ENCODE measurements at regions not wholly inside any gene's neighbourhood (a gene's known extent, or its start where the extent isn't known, plus 50 kb on each side); places are given as distances from the start of the nearest gene placed in this dataset.

DNA sequence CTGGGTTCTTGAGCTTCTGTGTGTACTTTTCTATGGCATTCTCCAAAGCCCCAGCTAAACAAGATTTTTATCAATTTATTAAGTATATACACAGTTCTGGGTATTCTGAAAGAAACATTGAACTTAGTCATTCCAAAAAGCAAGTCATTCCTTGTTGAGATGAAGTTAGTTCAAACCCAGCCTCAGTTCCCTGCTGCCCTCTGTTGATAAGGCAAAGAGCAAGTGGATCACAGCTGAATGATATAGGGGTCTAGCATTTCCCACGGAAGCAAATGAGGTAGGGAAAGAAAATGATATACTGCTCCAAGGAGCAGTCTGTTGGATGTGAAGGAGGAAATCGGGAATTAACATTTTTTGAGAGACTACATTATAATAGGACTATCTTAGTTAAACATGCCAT is 841.8 kb upstream of the TENM4 start:
- H3K27ac ChIP-seq (ENCODE audit: control insufficient read depth, insufficient read depth), result no peak overlapping the region
- no peak overlapping the region for H2AFZ ChIP-seq (ENCODE audit: control insufficient read depth, low read depth, low read length)
- ATAC-seq, result no peak
- no TSS peak for BruUV-seq (replicated peaks)
- in situ Hi-C loops (cut with MboI), result no loop called here
- H3K9ac ChIP-seq (ENCODE audit: control insufficient read depth, insufficient read depth, low read length), result no peak overlapping the region
- H3K36me3 ChIP-seq (ENCODE audit: control insufficient read depth in 2 of 2, insufficient read depth in 2 of 2, low read length in 1 of 2), result no peaks in the 10 kb centered on the region
- ChIA-PET CTCF (no interaction called here), POLR2A (no interaction called here), SMC1A (ENCODE audit: uncharacterized antibody, unreplicated experiment) (no interaction called here), RAD21 (ENCODE audit: unreplicated experiment) (no interaction called here)
- intact Hi-C loops (cut with micrococcal nuclease; ENCODE audit: unreplicated experiment), result no loop called here
- TF ChIP-seq NR2C1 (IDR thresholded peaks at IDR 0.05) (no peak), BCL11A (IDR thresholded peaks at IDR 0.05; ENCODE audit: low read depth, low read length) (no peak), SRF (IDR thresholded peaks at IDR 0.05; ENCODE audit: low read depth in 2 of 2, low read length in 2 of 2) (no peak), IRF4 (IDR thresholded peaks at IDR 0.05; ENCODE audit: low read depth, low read length) (no peak), PML (IDR thresholded peaks at IDR 0.05; ENCODE audit: low read length) (no peak), FOXM1 (IDR thresholded peaks at IDR 0.05; ENCODE audit: low read depth, low read length) (no peak), POLR2AphosphoS5 (IDR thresholded peaks at IDR 0.05; ENCODE audit: low read length) (no peak), NFIC (IDR thresholded peaks at IDR 0.05; ENCODE audit: low read depth, low read length) (no peak), SMAD1 (IDR thresholded peaks at IDR 0.05; ENCODE audit: low read depth, partially characterized antibody) (no peak), PAX5 (IDR thresholded peaks at IDR 0.05; ENCODE audit: borderline replicate concordance, low read depth, low read length) (no peak), BACH1 (IDR thresholded peaks at IDR 0.05; ENCODE audit: borderline replicate concordance) (no peak), SMAD5 (IDR thresholded peaks at IDR 0.05; ENCODE audit: low read depth) (no peak)
- TF ChIP-seq, protein P1, sequence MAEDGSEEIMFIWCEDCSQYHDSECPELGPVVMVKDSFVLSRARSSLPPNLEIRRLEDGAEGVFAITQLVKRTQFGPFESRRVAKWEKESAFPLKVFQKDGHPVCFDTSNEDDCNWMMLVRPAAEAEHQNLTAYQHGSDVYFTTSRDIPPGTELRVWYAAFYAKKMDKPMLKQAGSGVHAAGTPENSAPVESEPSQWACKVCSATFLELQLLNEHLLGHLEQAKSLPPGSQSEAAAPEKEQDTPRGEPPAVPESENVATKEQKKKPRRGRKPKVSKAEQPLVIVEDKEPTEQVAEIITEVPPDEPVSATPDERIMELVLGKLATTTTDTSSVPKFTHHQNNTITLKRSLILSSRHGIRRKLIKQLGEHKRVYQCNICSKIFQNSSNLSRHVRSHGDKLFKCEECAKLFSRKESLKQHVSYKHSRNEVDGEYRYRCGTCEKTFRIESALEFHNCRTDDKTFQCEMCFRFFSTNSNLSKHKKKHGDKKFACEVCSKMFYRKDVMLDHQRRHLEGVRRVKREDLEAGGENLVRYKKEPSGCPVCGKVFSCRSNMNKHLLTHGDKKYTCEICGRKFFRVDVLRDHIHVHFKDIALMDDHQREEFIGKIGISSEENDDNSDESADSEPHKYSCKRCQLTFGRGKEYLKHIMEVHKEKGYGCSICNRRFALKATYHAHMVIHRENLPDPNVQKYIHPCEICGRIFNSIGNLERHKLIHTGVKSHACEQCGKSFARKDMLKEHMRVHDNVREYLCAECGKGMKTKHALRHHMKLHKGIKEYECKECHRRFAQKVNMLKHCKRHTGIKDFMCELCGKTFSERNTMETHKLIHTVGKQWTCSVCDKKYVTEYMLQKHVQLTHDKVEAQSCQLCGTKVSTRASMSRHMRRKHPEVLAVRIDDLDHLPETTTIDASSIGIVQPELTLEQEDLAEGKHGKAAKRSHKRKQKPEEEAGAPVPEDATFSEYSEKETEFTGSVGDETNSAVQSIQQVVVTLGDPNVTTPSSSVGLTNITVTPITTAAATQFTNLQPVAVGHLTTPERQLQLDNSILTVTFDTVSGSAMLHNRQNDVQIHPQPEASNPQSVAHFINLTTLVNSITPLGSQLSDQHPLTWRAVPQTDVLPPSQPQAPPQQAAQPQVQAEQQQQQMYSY (CRISPR knock-in tag; IDR thresholded peaks at IDR 0.05), result no peak
- TF ChIP-seq, protein P2, sequence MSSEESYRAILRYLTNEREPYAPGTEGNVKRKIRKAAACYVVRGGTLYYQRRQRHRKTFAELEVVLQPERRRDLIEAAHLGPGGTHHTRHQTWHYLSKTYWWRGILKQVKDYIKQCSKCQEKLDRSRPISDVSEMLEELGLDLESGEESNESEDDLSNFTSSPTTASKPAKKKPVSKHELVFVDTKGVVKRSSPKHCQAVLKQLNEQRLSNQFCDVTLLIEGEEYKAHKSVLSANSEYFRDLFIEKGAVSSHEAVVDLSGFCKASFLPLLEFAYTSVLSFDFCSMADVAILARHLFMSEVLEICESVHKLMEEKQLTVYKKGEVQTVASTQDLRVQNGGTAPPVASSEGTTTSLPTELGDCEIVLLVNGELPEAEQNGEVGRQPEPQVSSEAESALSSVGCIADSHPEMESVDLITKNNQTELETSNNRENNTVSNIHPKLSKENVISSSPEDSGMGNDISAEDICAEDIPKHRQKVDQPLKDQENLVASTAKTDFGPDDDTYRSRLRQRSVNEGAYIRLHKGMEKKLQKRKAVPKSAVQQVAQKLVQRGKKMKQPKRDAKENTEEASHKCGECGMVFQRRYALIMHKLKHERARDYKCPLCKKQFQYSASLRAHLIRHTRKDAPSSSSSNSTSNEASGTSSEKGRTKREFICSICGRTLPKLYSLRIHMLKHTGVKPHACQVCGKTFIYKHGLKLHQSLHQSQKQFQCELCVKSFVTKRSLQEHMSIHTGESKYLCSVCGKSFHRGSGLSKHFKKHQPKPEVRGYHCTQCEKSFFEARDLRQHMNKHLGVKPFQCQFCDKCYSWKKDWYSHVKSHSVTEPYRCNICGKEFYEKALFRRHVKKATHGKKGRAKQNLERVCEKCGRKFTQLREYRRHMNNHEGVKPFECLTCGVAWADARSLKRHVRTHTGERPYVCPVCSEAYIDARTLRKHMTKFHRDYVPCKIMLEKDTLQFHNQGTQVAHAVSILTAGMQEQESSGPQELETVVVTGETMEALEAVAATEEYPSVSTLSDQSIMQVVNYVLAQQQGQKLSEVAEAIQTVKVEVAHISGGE (CRISPR knock-in tag; IDR thresholded peaks at IDR 0.05), result no peak
- no peak overlapping the region for H3K4me2 ChIP-seq (ENCODE audit: control insufficient read depth, insufficient read depth)
- DNase-seq (ENCODE audit: low read depth, low spot score), result no peak
- H3K27me3 ChIP-seq (replicated peaks in 1 of 2; ENCODE audit: control insufficient read depth in 2 of 2, insufficient read depth in 2 of 2, low read length in 1 of 2), result no peaks in the 10 kb centered on the region
- FAIRE-seq, result no peak
- no peaks in the 10 kb centered on the region for H4K20me1 ChIP-seq (ENCODE audit: control insufficient read depth, insufficient read depth)
- H3K79me2 ChIP-seq (ENCODE audit: control insufficient read depth, insufficient read depth, low read length), result no peaks in the 10 kb centered on the region
- H3K9me3 ChIP-seq (replicated peaks; ENCODE audit: control insufficient read depth, insufficient read depth, low read length), result no peaks in the 10 kb centered on the region
- 0% methylated on average over 2 of the region's 2 CpGs for WGBS (ENCODE audit: insufficient coverage, insufficient replicate concordance, low lambda C conversion rate, missing lambda C conversion rate)
- no peak overlapping the region for H3K4me3 ChIP-seq
- H3K4me1 ChIP-seq (ENCODE audit: control insufficient read depth, insufficient read depth, low read length), result no peaks in the 10 kb centered on the region
